ENCODE measurements at regions not wholly inside any gene's neighbourhood (a gene's known extent, or its start where the extent isn't known, plus 50 kb on each side); places are given as distances from the start of the nearest gene placed in this dataset.

DNA sequence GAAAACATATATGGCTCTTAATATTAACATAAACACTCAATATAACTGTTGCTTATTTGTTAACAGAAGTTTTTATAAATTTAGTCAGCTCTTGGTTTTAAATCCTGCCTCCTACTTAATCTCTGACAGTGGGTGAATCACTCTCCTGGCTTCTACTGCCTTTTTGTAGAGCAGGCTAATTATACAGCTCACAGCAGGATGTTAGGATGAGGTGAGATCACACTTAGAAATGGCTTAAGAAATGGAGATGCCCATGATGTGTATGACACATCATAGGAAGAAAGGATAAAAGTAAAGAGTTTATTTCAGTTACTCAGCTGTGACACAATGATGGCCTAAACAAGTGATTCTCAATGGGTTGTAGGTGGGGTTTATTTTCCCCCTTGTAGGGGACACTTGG is 345.6 kb downstream of the SPRY2 start:
- Histone ChIP-seq H3K79me2 (replicated peaks; ENCODE audit: insufficient read depth) (no peaks in the 10 kb centered on the region), H4K20me1 (replicated peaks; ENCODE audit: insufficient read depth) (no peaks in the 10 kb centered on the region), H3F3A (replicated peaks; ENCODE audit: low read depth) (no peaks in the 10 kb centered on the region), H3K36me3 (ENCODE audit: insufficient read depth) (no peaks in the 10 kb centered on the region), H3K4me1 (ENCODE audit: insufficient read depth) (no peaks in the 10 kb centered on the region), H3K9me2 (ENCODE audit: insufficient read depth) (peaks cover 4% of the 10 kb centered on the region; the same call in 1 of the 2 replicates), H3K4me2 (no peak overlapping the region), H3K27me3 (ENCODE audit: insufficient read depth) (no peaks in the 10 kb centered on the region), H2AFZ (no peak overlapping the region), H3K4me3 (no peak overlapping the region), H3K27ac (ENCODE audit: low read depth) (no peak overlapping the region)
- Mint-ChIP-seq H3K27ac (no peak overlapping the region), H3K4me1 (peaks cover 6% of the 10 kb centered on the region; the same call in 2 of the 3 replicates), H3K27me3 (ENCODE audit: insufficient read depth, low read depth, poor library complexity) (no peaks in the 10 kb centered on the region), H3K9me3 (no peaks in the 10 kb centered on the region), H3K4me3 (no peak overlapping the region), H3K36me3 (ENCODE audit: low read depth) (no peaks in the 10 kb centered on the region)
- ATAC-seq (no peak), DNase-seq (ENCODE audit: low spot score) (no peak)
- TF ChIP-seq NANOG (IDR thresholded peaks at IDR 0.05; ENCODE audit: borderline replicate concordance) (no peak), EZH2phosphoT487 (IDR thresholded peaks at IDR 0.05; ENCODE audit: unreplicated experiment) (no peak), CREB1 (CRISPR knock-in tag; IDR thresholded peaks at IDR 0.05; ENCODE audit: low read depth) (no peak), JUNB (IDR thresholded peaks at IDR 0.05; ENCODE audit: unreplicated experiment) (no peak), ZNF114 (CRISPR knock-in tag; IDR thresholded peaks at IDR 0.05) (no peak), POLR2AphosphoS5 (IDR thresholded peaks at IDR 0.05; ENCODE audit: low read depth) (no peak)

DNA sequence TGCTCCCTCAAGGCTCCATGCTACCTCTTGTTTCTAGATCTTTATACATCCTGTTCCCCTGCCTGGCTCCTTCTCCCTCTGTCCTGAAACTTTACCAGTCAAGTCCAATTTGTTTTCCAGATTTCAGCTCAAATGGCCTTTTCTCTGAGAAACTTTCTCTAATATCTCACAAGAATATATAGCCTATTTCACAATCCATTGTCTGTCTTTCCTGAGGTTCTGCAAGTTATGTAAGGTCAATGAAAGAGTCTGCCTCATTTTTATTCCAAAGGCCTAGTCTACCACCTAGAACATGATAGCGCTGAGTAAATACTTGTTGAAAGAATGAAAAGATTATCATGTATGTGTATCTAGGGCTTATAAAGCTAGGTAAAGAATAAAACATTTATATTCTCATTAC is 348.8 kb downstream of the SPRY2 start:
- H3K9me3 Mint-ChIP-seq = peaks cover 3% of the 10 kb centered on the region; the same call in 1 of the 3 replicates
- TF ChIP-seq, protein P1, sequence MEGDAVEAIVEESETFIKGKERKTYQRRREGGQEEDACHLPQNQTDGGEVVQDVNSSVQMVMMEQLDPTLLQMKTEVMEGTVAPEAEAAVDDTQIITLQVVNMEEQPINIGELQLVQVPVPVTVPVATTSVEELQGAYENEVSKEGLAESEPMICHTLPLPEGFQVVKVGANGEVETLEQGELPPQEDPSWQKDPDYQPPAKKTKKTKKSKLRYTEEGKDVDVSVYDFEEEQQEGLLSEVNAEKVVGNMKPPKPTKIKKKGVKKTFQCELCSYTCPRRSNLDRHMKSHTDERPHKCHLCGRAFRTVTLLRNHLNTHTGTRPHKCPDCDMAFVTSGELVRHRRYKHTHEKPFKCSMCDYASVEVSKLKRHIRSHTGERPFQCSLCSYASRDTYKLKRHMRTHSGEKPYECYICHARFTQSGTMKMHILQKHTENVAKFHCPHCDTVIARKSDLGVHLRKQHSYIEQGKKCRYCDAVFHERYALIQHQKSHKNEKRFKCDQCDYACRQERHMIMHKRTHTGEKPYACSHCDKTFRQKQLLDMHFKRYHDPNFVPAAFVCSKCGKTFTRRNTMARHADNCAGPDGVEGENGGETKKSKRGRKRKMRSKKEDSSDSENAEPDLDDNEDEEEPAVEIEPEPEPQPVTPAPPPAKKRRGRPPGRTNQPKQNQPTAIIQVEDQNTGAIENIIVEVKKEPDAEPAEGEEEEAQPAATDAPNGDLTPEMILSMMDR (conservative IDR thresholded peaks at IDR 0.05; ENCODE audit: low read depth in 2 of 2) = no peak
- TF ChIP-seq, protein P2, sequence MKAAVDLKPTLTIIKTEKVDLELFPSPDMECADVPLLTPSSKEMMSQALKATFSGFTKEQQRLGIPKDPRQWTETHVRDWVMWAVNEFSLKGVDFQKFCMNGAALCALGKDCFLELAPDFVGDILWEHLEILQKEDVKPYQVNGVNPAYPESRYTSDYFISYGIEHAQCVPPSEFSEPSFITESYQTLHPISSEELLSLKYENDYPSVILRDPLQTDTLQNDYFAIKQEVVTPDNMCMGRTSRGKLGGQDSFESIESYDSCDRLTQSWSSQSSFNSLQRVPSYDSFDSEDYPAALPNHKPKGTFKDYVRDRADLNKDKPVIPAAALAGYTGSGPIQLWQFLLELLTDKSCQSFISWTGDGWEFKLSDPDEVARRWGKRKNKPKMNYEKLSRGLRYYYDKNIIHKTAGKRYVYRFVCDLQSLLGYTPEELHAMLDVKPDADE (IDR thresholded peaks at IDR 0.05) = no peak
- no peak for TF ChIP-seq CREB1 (CRISPR knock-in tag; IDR thresholded peaks at IDR 0.05; ENCODE audit: low read depth)
- no peak for TF ChIP-seq NANOG (IDR thresholded peaks at IDR 0.05; ENCODE audit: borderline replicate concordance)
- TF ChIP-seq EZH2 (IDR thresholded peaks at IDR 0.05; ENCODE audit: low read depth, unreplicated experiment) = no peak
- TF ChIP-seq JUNB (IDR thresholded peaks at IDR 0.05; ENCODE audit: unreplicated experiment) = no peak
- no peak for TF ChIP-seq ZNF114 (CRISPR knock-in tag; IDR thresholded peaks at IDR 0.05)
- TF ChIP-seq, protein P3, sequence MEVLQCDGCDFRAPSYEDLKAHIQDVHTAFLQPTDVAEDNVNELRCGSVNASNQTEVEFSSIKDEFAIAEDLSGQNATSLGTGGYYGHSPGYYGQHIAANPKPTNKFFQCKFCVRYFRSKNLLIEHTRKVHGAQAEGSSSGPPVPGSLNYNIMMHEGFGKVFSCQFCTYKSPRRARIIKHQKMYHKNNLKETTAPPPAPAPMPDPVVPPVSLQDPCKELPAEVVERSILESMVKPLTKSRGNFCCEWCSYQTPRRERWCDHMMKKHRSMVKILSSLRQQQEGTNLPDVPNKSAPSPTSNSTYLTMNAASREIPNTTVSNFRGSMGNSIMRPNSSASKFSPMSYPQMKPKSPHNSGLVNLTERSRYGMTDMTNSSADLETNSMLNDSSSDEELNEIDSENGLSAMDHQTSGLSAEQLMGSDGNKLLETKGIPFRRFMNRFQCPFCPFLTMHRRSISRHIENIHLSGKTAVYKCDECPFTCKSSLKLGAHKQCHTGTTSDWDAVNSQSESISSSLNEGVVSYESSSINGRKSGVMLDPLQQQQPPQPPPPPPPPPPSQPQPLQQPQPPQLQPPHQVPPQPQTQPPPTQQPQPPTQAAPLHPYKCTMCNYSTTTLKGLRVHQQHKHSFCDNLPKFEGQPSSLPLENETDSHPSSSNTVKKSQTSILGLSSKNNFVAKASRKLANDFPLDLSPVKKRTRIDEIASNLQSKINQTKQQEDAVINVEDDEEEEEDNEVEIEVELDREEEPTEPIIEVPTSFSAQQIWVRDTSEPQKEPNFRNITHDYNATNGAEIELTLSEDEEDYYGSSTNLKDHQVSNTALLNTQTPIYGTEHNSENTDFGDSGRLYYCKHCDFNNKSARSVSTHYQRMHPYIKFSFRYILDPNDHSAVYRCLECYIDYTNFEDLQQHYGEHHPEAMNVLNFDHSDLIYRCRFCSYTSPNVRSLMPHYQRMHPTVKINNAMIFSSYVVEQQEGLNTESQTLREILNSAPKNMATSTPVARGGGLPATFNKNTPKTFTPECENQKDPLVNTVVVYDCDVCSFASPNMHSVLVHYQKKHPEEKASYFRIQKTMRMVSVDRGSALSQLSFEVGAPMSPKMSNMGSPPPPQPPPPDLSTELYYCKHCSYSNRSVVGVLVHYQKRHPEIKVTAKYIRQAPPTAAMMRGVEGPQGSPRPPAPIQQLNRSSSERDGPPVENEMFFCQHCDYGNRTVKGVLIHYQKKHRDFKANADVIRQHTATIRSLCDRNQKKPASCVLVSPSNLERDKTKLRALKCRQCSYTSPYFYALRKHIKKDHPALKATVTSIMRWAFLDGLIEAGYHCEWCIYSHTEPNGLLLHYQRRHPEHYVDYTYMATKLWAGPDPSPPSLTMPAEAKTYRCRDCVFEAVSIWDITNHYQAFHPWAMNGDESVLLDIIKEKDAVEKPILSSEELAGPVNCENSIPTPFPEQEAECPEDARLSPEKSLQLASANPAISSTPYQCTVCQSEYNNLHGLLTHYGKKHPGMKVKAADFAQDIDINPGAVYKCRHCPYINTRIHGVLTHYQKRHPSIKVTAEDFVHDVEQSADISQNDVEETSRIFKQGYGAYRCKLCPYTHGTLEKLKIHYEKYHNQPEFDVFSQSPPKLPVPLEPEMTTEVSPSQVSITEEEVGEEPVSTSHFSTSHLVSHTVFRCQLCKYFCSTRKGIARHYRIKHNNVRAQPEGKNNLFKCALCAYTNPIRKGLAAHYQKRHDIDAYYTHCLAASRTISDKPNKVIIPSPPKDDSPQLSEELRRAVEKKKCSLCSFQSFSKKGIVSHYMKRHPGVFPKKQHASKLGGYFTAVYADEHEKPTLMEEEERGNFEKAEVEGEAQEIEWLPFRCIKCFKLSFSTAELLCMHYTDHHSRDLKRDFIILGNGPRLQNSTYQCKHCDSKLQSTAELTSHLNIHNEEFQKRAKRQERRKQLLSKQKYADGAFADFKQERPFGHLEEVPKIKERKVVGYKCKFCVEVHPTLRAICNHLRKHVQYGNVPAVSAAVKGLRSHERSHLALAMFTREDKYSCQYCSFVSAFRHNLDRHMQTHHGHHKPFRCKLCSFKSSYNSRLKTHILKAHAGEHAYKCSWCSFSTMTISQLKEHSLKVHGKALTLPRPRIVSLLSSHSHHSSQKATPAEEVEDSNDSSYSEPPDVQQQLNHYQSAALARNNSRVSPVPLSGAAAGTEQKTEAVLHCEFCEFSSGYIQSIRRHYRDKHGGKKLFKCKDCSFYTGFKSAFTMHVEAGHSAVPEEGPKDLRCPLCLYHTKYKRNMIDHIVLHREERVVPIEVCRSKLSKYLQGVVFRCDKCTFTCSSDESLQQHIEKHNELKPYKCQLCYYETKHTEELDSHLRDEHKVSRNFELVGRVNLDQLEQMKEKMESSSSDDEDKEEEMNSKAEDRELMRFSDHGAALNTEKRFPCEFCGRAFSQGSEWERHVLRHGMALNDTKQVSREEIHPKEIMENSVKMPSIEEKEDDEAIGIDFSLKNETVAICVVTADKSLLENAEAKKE (CRISPR knock-in tag; IDR thresholded peaks at IDR 0.05) = no peak
- TF ChIP-seq EZH2phosphoT487 (IDR thresholded peaks at IDR 0.05; ENCODE audit: unreplicated experiment) = no peak
- no peak for TF ChIP-seq POLR2AphosphoS5 (IDR thresholded peaks at IDR 0.05; ENCODE audit: low read depth)
- TF ChIP-seq STAT1 (IDR thresholded peaks at IDR 0.05; ENCODE audit: unreplicated experiment) = no peak

More for the DNA sequence above, 348.8 kb downstream of the SPRY2 start:
- Mint-ChIP-seq H3K4me3 (no peak overlapping the region), H3K36me3 (ENCODE audit: low read depth) (peaks cover 3% of the 10 kb centered on the region; the same call in 2 of the 3 replicates), H3K4me1 (peaks cover 10% of the 10 kb centered on the region; the same call in 2 of the 3 replicates), H3K27me3 (ENCODE audit: insufficient read depth, low read depth, poor library complexity) (no peaks in the 10 kb centered on the region), H3K27ac (no peak overlapping the region)
- Histone ChIP-seq H4K20me1 (replicated peaks; ENCODE audit: insufficient read depth) (no peaks in the 10 kb centered on the region), H3K4me1 (ENCODE audit: insufficient read depth) (no peaks in the 10 kb centered on the region), H3K27ac (ENCODE audit: low read depth) (no peak overlapping the region), H3F3A (replicated peaks; ENCODE audit: low read depth) (no peaks in the 10 kb centered on the region), H3K9me2 (ENCODE audit: insufficient read depth) (peaks cover 7% of the 10 kb centered on the region), H3K4me2 (no peak overlapping the region), H3K27me3 (ENCODE audit: insufficient read depth) (no peaks in the 10 kb centered on the region), H3K4me3 (no peak overlapping the region), H3K36me3 (ENCODE audit: insufficient read depth) (no peaks in the 10 kb centered on the region), H3K79me2 (replicated peaks; ENCODE audit: insufficient read depth) (no peaks in the 10 kb centered on the region), H2AFZ (no peak overlapping the region)
- ATAC-seq (no peak), DNase-seq (ENCODE audit: low spot score) (no peak)

All from GM23338 (cell line).